ENCODE measurements at regions not wholly inside any gene's neighbourhood (a gene's known extent, or its start where the extent isn't known, plus 50 kb on each side); places are given as distances from the start of the nearest gene placed in this dataset.

GRCh38 chr14:96626121-96626768 lies 124.1 kb downstream of the PAPOLA start:
- TF ChIP-seq CTCF (IDR thresholded peaks at IDR 0.05) (no peak), POLR2A (IDR thresholded peaks at IDR 0.05) (no peak), POLR2AphosphoS5 (IDR thresholded peaks at IDR 0.05) (no peak), EP300 (IDR thresholded peaks at IDR 0.05) (no peak)
